ENCODE measurements at regions not wholly inside any gene's neighbourhood (a gene's known extent, or its start where the extent isn't known, plus 50 kb on each side); places are given as distances from the start of the nearest gene placed in this dataset.
"Not testable (repeated sequence)": the region's sequence is repeated elsewhere in the genome, so short reads cannot be mapped to it uniquely, and the experiment has no call there.

DNA sequence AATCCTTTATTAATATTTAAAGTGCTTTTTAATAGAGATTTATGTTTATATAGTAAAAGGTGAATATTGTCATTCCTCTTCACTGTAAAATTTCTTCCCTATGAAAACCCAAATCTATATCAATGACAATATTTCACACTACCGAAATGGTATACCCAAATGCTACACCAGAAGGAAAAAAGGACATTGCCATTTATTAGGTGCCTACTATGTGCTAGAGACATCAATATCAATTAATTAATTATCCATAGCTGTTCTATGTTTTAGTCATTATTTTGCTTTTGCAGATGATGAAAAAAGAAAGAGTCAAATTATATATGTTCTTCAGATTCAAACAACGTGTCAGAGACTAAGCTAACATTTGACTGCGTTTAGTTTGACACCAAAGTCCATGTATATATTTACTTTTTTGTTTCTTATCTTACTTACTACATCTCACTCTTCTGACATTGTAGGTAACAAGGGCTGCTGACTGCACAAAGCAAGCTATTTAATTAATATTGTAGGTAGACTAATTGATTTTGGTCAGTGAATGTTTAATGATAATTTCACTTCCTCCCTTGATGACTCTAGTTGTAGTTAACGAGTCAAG, 614.0 kb upstream of the FOXG1 start:
- TF ChIP-seq, protein P1, sequence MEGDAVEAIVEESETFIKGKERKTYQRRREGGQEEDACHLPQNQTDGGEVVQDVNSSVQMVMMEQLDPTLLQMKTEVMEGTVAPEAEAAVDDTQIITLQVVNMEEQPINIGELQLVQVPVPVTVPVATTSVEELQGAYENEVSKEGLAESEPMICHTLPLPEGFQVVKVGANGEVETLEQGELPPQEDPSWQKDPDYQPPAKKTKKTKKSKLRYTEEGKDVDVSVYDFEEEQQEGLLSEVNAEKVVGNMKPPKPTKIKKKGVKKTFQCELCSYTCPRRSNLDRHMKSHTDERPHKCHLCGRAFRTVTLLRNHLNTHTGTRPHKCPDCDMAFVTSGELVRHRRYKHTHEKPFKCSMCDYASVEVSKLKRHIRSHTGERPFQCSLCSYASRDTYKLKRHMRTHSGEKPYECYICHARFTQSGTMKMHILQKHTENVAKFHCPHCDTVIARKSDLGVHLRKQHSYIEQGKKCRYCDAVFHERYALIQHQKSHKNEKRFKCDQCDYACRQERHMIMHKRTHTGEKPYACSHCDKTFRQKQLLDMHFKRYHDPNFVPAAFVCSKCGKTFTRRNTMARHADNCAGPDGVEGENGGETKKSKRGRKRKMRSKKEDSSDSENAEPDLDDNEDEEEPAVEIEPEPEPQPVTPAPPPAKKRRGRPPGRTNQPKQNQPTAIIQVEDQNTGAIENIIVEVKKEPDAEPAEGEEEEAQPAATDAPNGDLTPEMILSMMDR (IDR thresholded peaks at IDR 0.05; ENCODE audit: insufficient read depth, low read depth, low read length, missing control alignments), result no peak
- DNase-seq (ENCODE audit: low read depth), result no peak
- H3K4me3 ChIP-seq (ENCODE audit: low read length), result no peak overlapping the region

DNA sequence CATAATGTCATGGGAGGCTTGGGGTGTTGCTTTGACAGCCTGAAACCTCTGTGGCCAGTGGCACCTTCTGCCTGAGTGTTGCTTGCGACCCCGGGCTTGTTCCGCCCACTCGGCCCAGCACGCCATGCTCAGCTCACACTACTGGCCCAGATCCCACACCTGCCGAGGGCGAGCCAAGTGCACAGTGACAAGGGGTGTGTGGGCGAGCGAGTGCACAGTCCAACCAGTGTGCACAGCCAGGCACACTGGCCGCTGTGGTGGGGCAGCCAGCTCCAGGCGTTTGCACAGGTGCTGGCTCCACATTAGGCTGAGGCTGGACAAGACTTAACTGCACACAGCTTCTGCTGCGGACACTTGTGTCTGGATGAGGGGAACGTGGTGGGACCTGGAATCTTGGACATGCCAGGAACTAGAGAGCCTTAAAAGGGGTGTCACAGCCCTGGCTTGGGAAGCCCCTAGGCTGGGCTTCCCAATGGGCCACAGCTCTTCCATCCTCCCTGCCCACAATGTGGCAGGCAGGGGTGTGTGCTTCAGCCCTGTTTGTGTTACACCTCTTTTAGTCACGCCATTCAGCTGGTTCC, 609.2 kb upstream of the FOXG1 start:
- TF ChIP-seq, protein P1 (IDR thresholded peaks at IDR 0.05; ENCODE audit: insufficient read depth, low read depth, low read length, missing control alignments), result no peak
- H3K4me3 ChIP-seq (ENCODE audit: low read length), result no peak overlapping the region
- DNase-seq (ENCODE audit: low read depth), result no peak

DNA sequence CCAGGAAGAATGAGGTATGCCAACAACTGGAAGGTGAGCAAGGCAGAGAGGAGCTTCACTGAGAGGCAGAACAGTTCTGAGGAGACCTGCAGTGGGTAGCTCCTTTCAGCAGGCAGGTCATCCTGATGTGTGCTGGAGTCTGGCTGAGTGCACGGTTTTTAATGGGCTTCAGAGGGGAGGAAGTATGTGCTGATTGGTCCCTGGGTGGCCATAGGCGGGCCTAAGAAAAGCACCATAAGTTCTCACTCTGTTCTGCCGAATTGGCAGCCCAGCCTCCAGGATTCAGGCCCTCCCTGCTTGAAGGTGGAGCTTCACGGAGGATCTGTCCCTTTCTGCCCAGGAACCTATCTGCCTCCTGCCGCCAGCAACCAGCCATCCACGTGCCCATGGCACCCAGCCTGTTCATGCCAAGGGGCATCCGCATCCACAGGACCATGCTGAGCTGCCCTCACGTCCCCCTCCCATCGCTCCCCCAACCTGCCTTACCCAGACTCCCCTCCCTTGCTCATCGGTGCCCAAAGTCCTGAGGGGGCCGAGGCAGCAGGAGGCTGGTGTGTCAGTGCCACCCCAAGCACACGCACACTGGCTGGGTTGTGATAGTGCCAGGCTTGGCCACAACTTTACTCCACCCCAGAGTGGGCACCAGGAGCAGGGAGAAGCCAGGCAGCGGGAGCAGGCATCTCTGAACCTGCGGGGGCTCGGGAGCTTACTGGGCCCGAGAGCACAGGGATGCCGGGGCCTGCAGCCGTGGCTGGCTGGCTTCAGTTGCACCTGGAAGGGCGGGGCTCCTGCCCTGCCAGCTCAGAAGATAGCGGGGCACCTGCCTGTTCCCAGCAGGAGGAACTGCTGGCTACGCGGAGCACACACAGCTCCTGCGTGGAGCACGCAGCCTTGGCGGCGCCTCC, 608.4 kb upstream of the FOXG1 start:
- TF ChIP-seq, protein P1 (IDR thresholded peaks at IDR 0.05; ENCODE audit: insufficient read depth, low read depth, low read length, missing control alignments), result no peak
- H3K4me3 ChIP-seq (ENCODE audit: low read length), result no peak overlapping the region
- no peak for DNase-seq (ENCODE audit: low read depth)

DNA sequence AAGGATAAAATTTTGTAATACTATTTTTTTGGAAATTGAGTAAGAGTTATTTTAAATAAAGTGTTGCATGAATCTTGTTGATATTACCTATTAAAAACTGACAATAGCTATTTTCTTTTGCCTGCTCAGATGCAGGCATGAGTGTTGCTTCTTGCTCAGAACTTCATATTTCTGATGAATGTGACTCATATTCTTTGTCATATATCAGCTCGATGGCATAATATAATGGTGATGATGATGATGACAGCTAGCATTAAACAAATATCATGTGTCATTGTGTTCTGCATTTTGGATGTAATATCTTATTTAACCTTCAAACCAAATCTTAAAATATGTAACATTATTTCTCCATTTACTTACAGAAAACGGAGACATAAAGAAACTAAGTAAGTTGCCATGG, 605.5 kb upstream of the FOXG1 start:
- TF ChIP-seq, protein P1 (IDR thresholded peaks at IDR 0.05; ENCODE audit: insufficient read depth, low read depth, low read length, missing control alignments), result no peak

DNA sequence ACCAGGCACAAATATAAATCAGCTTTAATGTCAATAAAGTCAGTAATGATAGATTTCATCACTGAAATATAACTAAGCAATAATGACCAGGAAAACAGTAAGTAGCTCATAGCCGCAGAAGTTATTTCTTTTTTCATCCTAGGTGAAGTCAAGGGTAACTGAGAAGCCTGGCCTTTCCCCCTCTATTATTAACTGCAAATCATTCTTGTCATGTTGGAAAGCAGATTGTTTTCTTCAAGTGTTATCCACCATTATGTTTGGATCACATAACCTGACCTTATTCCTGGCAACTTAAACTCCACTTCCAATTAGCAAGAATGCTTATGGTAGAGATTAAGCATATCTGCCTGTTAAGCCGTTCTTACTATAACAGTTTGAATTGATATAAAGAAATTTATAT, 603.4 kb upstream of the FOXG1 start:
- DNase-seq (ENCODE audit: low read depth), result no peak
- TF ChIP-seq, protein P1 (IDR thresholded peaks at IDR 0.05; ENCODE audit: insufficient read depth, low read depth, low read length, missing control alignments), result no peak

More for the DNA sequence above, 605.5 kb upstream of the FOXG1 start:
- DNase-seq (ENCODE audit: low read depth), result peak; percentile 11
- no peak overlapping the region for H3K4me3 ChIP-seq (ENCODE audit: low read length)

DNA sequence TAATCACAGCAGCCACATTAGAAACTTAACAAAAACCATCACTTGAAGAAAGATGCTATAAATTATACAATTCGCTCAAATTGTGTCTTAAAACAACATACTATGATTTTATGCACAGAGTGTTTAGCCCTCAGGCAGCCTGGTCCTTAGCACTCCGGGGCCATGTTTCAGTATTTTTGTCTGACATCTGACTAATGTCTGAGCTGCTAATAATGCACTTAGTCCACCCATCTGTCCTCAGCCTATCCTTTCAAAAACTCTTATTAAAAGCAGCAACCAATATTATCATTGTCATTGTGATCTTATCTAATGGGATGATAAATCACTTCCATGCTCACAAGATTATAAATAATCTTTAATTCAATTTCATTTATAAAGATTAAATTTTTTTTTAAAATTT, 602.7 kb upstream of the FOXG1 start:
- H3K4me3 ChIP-seq (ENCODE audit: low read length), result no peak overlapping the region
- TF ChIP-seq, protein P1 (IDR thresholded peaks at IDR 0.05; ENCODE audit: insufficient read depth, low read depth, low read length, missing control alignments), result no peak
- DNase-seq (ENCODE audit: low read depth), result no peak

More for the DNA sequence above, 603.4 kb upstream of the FOXG1 start:
- no peak overlapping the region for H3K4me3 ChIP-seq (ENCODE audit: low read length)

DNA sequence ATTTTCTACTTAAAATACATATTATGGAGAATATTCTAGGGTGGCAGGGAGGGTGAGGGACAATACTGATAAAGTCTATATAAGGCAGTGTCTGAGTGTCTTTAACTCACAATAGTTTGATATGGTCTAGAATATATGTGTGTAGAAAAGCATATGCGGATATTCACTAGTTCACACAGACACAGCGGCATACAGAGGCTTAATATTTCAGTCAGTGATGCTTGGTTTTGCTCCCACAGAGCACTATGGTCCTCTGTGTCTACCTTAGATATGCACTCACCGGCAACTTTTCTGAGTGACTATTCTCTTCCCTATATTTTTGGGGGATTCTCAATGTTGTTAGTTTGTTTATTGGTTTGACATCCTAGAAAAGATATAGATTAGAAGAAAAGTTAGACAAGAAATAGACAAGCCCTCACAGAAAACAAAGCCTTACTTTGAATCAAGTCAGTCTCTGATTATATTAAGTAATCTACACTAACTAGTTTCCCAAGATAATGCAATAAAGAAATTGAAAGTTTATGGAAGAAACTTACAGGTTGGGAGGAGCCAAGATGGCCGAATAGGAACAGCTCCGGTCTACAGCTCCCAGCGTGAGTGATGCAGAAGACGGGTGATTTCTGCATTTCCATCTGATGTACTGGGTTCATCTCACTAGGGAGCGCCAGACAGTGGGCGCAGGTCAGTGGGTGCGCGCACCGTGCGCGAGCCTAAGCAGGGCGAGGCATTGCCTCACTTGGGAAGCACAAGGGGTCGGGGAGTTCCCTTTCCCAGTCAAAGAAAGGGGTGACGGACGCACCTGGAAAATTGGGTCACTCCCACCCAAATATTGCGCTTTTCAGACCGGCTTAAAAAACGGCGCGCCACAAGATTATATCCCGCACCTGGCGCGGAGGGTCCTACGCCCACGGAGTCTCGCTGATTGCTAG, 578.4 kb upstream of the FOXG1 start:
- not testable (repeated sequence) for H3K4me3 ChIP-seq (ENCODE audit: low read length); DNase-seq (ENCODE audit: low read depth)

Measured in epithelial cell of esophagus (primary cell).